ENCODE measurements at regions not wholly inside any gene's neighbourhood (a gene's known extent, or its start where the extent isn't known, plus 50 kb on each side); places are given as distances from the start of the nearest gene placed in this dataset.
"Not testable (repeated sequence)": the region's sequence is repeated elsewhere in the genome, so short reads cannot be mapped to it uniquely, and the experiment has no call there.

- TF ChIP-seq, protein P1, sequence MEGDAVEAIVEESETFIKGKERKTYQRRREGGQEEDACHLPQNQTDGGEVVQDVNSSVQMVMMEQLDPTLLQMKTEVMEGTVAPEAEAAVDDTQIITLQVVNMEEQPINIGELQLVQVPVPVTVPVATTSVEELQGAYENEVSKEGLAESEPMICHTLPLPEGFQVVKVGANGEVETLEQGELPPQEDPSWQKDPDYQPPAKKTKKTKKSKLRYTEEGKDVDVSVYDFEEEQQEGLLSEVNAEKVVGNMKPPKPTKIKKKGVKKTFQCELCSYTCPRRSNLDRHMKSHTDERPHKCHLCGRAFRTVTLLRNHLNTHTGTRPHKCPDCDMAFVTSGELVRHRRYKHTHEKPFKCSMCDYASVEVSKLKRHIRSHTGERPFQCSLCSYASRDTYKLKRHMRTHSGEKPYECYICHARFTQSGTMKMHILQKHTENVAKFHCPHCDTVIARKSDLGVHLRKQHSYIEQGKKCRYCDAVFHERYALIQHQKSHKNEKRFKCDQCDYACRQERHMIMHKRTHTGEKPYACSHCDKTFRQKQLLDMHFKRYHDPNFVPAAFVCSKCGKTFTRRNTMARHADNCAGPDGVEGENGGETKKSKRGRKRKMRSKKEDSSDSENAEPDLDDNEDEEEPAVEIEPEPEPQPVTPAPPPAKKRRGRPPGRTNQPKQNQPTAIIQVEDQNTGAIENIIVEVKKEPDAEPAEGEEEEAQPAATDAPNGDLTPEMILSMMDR (IDR thresholded peaks at IDR 0.05) = not testable (repeated sequence)
- TF ChIP-seq POLR2A (IDR thresholded peaks at IDR 0.05) = not testable (repeated sequence)
These were observed 353.4 kb downstream of the SRGAP2C start for GRCh38 chr1:121538148-121538547.
